Stimulated activated CD8-positive, alpha-beta memory T cell treated with anti-CD3 and anti-CD28 coated beads, Interleukin-15, amount 100 ng/mL, for 48 hours (primary cell): ENCODE measurements at regions not wholly inside any gene's neighbourhood (a gene's known extent, or its start where the extent isn't known, plus 50 kb on each side); places are given as distances from the start of the nearest gene placed in this dataset.

ENCODE experiments used
- DNase-seq, 2 donors: peaks; one replicate each; pipeline ENCODE4 v3.0.0-alpha.2; 2020; ENCODE audit warnings: low read depth in 2 of 2

DNA sequence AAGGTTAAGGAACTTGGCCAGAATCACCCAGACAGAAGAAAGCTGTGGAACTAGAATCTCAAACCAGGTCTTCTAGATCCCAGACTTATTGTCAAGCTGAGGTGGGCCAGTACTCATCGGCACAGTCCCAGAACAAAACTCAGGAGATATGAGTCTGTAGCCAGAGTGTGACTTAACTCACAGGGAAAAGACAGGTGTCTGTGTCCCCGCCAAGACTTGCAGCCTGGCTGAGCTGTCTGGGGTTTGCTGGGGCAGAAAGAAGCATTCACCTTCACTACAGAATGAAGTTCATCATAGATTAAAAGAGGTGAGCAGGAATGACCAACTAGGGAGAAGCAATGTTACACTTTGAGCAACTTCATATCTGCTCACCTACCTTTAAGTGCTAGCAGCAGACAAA is 257.2 kb downstream of the FOXO1 start:
- no peak for DNase-seq

DNA sequence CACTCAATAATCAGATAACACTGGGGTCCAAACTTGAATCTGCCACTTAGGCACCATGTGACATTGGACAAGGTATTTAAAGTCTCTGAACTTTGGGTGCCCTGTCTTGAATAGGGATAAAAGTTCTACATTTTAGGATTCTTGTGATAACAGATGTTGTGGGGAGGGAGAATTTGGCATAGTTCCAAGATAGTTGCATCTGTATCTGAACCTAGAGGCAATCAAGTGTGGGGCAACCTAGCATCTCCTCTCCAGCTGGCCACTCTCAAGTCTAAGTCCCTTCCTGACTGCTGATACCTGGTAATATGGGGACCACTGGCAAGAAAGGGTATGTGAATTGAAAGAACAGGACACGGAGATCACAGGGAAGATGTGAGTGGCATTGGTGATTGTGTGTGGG is 256.1 kb downstream of the FOXO1 start:
- no peak for DNase-seq

DNA sequence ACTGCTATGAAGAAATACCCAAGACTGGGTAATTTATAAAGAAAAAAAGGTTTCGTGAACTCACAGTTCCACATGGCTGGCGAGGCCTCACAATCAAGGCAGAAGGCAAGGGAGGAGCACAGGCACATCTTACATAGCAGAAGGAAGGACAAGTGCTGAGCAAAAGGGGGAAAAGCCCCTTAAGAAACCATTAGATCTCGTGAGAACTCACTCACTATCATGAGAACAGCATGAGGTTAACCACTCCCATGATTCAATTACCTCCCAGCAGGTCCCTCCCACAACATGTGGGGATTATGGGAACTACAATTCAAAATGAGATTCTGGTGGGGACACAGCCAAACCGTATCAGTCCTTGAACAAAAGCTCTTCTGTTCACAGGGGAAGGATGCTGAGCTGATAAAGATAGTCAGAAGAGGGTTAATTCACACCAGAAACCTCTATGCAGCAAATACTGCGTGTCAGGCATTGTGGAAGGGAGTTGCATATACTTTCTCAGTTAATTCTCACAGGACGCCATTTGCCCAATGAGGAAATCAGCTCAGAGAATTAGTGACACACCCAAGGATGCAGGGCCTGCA is 246.2 kb downstream of the FOXO1 start:
- no peak for DNase-seq

DNA sequence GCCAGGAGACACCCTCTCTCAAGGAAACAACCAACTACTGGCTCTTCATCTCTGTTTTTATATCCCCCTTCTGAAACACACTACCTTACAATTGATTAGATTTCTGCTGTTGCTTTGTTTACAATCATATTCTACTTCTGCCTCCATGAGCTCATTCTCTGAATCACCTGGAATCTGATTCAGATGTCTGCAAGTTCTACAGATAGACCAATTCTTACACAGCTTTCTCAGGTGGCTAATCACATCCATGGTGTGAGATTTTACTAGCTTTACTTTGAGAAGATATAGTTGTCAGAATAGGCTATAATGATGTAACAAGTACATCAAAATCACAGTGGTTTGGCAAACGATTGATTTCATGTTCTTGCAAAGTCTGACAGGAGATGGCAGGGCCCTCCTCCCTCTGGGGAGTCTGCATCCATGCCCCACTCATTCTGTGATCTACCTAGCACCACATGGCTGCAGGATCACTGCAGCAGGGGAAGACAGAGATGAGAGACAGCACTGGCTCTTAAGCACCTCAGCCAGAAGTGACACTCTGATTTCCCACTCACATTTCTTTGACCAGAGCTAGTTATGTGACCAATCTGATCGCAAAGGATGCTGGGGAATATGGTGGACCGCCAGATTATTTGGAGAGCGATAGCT is 243.7 kb downstream of the FOXO1 start:
- DNase-seq = no peak

DNA sequence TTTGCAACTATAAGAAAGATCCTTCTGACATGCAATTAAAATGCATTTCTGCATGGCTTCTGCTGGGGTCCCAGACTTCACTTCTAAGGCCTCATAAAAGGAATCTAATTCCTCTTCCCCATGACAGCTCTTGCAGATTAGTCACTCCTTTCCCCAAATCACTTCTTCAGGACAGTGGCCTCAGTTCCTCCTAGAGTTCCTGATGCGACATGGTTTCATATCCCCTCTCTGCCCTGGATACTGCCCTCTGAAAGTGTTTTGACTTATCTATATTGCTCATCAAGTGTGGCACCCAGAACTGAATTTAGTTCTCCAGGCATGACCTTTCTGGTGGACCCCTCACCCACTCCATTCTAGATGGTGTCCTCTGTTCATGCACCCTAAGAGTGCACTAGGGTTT is 238.1 kb downstream of the FOXO1 start:
- no peak for DNase-seq

DNA sequence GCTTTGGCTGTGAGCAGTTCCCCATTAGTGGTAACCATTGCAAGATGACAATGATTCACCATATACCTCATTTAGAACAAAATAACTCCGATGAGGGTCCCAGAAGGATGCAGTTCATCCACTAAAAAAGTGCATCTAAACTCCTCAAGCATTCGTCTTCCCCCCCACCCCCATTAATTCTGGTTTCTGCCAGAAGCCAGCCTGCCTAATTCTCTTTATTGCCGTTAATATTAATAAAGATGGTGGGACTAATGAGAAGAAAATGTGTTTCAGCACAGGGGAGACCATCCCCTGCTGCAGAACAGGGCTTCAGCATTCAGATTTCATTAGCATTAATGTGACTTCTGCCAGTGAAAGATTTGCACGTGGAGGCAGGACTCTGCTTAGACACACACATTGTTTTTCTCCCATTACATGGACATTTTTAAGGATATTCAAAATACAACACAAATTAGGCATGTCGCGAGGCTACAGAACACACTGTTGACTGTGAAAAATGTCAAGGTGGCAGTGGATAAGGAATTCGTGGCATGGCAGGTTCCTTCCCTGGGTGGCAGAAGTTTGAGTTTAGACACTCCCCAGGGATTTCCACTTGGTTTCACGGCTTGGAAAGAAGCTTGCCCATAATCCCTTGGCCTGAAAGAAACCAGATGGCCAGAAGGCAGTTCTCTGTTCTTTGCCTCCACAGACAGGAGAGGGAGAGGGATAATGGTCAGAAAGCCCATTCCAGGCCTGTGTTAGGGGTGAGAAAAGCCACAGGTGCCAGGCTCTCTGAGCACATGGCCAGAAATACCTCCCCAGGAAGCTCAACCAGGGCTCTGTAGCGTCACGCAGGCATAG is 236.5 kb downstream of the FOXO1 start:
- no peak for DNase-seq

DNA sequence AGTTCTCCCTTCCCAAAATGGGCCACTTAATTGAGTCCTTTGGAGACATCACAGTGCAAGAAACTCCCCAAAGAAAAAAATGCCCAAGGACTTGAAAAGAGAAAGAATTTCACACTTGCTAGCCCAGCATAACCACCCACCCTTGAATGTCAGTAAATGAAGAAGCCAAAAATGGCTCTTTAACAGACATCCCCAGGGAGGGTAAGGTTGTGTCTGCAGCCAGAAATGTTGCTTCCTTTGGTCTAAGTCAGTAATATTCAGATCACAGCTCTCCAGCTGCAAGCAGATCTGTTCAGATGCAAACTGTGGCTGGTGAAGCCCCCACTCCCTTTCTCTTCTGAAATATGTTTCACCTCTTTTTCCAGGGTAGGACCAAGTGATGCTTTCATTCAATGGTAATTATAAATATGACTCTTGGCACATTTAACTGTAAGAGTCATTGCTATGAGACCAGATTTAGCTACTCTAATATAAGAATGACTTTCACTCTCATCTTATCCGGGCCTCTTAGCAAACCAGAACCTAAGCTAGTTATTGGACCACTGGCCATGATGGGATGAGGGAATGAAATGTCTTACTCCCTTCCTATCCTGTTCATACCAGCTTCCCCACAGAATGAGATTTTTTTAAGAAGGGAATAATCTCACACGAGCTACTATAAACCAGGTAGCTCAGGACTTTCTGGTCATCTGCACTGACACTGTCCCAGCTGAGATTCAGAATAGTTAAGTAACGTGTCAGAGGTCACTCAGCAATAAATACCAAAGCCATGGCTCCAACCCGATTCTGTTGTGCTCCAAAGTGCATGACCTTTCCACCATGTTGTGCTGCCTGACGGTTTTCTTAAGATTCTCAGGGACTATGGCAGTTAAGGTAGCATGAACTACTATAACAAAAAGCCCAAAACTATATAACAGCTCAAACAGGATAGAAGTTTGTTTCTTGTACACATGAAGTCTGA is 234.1 kb downstream of the FOXO1 start:
- DNase-seq = no peak

DNA sequence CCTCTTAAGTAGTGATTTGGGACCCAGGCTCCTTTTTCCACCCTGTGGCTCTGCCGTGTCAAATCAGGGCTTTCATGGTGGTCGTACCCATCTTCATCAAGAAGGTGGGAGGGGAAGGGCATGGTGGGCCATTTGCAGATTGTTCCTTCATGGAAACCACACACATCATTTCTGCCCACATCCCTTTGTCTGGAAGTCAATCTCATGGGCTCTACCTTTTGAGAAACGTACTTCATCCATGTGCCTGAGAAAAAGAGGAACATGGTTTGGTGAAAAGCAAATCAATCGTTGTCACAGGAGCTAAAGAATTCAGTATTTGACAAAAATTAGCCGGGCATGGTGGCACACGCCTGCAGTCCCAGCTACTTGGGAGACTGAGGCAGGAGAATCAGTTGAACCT is 233.4 kb downstream of the FOXO1 start:
- no peak for DNase-seq

DNA sequence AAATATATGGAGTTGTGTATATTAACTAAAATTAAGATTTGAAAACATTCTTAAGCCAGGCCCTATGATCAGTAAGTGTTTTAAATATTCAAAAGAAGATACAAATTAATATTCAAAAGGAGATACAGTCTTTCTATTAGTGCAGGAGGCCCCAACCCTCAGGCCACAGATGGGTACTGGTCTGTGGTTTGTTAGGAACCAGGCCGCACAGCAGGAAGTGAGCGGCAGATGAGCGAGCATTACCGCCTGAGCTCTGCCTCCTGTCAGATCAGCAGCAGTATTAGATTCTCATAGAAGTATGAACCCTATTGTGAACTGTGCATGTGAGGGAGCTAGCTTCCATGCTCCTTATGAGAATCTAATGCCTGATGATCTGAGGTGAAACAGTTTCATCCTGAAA is 232.9 kb downstream of the FOXO1 start:
- peak; percentile 19 to 21 for DNase-seq

DNA sequence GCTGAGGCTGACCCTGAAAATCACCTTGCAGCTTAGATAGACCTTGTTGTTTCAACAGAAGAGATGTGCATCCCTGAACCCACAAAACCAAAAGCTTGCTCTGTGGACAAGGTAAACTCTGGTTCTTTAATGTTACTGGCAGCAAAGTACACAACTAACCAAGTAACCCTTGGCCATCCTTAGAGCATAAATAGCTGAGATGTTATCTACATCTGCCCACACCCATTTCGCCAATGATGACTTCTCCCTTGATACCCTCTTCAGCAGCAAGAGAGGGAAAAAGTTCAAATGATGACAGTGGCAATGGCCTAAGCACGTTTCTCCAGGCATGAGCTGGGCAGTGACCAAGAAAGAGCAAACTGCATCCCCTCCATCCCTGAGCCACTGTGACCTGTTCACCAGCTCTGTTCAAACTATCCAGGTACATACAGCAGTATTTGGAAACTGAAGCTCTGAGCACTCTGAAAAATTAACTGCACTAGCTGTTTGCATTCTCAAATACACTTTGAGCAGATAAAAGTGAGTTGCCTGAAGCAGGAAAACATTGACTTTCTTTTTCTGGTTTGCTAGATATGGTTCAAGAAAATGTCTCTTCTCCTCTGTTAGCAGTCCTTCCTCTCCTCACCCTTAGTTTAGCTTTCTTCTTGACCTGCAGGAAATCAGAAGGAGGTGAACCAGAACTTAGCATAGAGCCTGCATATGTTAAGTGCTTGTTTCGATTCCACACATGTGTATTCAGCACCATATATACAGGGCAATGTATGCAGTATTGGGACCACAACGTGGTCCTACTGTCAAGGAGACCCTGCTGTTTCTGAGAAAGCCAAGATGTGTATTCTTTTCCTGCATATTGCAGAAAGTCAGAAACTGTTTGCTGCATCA is 231.7 kb downstream of the FOXO1 start:
- DNase-seq = no peak

DNA sequence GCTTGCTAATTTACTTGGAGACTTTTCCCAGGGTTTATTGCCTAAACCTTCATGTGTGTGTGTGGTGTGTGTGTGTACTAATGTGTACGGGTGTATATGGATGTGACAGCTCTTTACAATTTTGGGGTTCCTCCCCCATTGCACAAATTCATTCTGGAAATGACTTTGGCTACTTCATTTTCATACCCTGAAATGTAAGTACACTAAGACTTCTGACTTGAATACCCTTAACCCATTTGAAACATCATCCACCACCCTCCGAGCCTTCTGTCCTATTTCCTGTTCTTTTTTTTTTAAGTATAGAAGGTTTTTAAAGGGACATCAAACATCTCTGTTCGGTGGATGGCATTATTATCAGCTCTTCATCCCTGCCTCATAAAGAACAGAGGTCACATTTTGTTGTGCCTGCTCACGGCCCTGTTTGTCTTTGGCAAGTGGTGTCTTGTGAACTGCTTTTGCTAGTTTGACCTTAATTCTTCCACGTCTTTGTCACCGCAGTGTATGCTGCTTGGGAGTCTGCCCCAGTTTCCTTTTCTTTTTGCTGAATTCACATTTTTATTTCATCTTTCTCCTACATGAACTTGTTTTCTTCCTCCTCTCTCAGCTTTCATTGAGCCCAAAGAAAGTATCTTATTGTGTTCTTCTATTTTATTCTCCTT is 228.3 kb downstream of the FOXO1 start:
- no peak for DNase-seq

DNA sequence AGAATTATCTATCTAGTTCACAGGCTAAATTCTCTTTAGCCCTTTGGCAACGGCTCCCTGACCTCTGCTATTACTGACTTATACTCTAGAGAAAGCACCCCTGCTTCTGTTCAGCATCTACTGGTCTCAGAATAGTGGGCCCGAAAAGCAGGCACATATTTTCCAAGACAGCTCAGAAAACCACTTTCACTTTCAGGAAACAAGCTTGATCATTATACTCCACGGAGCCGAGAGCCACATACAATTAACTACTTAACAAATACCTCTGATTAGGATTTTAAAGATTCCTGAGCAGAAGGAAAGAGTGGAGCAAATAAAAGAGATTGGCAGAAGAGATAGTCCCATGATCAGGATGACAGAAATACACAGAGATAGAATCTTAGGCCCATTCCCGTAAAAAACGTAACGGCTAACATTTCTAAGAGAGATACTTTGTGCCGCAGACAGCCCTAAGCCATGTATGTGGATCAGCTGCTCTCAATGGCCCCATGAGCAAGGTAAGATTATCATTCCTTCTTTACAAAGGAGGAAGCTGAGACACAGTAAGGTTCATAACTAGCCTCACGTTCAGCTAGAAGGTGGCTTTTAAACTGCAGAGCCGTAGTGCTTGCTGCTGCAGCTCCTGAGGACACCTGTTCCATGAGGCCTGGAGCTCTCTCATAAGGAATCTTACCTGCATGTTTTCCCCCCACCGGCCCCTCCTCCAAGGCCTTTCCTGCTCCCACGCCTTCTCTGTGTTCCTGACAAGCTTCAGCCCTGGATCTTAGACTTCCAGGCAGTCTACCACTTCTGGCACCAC is 227.2 kb downstream of the FOXO1 start:
- DNase-seq = peak in 1 of 2 donors; percentile 14

DNA sequence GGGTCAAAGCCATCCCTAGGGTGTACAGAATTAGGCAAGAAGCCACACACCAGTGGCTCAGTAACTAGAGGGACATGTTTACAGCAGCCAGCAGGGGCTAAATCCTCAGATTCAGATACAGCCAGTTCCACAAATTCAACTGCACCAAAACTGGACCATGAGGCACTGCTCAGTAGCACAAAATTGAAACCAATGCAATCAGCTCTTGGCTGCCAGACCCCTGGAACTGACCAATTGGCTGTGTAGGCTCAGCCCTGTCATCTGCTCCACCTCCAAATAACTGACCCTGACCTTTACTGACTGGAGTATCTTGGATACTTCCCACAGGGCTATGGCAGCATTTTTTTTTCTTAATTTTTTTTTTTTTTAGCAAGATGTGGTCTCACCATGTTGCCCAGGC is 226.5 kb downstream of the FOXO1 start:
- no peak for DNase-seq

DNA sequence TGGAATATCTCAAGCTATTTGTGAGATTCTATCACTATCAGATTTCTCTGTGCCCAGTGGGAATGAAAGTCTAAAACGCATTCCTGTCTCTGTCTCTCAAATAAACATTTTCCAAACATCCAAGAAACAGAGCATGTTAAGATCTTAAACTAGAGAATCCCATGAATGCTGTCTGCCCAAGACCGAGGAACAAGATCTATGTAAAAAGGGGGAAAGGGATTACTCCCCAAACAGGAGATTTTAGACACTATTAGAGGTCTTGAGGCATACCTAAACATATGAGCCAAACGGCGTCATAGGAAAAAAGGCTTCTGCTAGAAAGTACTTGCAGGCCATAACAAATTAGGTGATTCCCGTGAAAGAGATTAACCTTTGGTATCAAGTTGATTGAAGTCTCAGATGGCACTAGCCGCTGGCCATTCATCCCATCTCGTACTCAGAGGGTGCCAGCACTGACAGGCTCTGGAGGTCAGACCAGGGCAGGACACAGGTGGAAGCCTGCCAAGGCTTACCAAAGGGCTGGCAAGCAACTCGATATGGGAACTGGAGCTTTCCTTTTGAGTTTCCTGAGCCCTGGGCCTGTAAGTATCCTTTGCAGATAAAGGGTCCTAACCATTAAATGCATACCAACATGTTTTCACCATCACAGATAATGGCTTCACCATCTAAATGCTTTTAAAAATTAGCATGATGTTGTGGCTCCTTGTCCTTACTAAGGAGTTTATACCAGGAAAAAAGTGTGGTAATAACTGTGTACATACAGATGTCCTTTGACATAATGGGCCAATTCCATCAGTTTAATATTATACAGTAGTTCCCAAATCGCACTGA is 225.2 kb downstream of the FOXO1 start:
- DNase-seq = no peak

DNA sequence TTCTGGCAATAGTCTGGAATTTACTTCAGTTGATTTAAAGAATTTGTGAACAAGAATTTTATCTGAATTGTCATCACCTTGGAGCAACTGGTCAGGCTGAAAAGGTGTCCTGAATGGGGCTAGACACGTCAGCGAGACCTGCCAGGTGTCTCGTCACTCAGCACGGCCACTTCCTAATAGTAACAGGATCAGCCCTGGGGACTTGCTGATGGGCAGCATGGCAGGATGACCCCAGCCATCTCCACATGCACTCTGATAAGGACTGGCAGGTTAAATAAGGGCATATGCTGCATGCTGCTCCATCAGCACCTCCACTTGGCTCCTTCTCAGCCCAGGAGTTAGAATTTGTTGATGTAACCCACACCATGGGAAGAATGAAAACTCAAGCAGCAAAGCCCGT is 224.2 kb downstream of the FOXO1 start:
- DNase-seq = no peak

DNA sequence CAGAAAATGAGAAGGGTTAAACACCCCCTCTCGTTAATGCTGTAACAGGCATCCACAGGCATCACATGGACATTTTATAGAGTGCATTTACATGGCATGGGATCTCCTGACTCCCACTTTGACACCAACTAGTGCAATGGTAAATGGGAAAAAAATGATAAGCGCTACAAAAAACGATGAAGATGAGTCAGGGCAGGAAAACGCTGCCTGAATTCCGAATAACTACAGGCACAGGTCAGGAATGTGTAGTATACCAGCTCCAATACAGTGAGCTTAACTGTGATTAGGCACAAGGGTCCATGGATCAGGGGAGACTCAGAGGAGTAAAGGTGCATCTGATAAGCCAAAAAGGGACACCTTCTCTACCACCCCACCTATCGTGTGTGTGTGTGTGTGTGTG is 223.6 kb downstream of the FOXO1 start:
- no peak for DNase-seq

DNA sequence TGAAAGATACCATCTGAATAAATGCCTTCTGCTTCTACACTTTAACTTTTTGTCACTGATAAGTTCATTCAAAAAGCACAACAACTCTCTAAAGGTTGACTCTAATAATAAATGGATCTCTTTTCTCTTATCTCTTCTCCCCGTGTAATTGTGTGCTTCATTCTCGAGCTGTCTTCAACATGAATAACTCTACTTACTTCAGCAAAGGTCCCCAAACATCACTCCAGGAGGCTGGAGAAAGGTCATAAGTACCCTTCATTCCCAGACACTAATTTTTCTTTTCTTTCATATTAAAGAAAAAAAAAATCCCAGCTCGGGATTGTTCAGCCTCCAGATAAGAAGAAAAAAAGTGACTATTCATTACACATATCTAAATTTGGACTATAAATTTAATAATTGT is 222.2 kb downstream of the FOXO1 start:
- no peak for DNase-seq

DNA sequence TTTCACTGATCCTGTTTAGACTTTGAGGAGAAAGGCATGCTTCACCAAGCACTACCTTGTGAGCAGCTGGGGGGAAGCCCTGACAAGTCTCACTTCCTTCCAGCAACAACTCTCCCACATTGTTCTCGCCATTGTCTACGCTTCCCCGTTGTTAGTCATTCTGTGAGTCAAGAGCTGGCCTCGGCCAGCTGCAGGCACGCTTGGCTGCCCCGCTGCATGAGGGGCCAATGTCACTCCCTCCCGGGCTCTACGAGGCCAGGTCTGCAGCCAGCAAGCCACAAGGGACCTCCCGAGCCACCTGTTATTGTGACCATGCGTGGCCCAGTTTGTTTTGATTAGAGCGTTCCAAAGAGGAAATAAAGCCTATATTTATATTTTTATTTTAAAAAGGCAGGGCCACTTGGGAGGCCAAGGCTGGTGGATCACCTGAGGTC is 220.9 kb downstream of the FOXO1 start:
- peak; percentile 8 to 22 for DNase-seq

DNA sequence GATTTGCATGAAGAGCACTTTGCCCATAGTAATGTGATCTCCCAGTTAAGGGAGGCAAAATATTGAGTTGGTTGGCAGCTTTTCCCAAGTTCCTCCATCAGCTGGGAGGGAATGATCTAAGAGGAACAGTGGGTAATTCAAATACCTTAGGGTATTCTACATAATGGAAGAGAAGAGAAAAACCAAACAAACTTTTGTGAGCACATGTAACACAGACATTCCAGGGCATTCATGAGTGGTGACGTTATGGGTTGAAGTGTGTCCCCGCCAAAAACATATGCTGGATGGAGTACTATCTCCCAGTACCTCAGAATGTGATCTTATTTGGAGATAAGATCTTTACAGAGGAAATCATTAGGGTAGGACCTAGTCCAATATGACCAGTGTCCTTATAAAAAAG is 220.1 kb downstream of the FOXO1 start:
- DNase-seq = no peak
